ENCODE measurements at regions not wholly inside any gene's neighbourhood (a gene's known extent, or its start where the extent isn't known, plus 50 kb on each side); places are given as distances from the start of the nearest gene placed in this dataset.

DNA sequence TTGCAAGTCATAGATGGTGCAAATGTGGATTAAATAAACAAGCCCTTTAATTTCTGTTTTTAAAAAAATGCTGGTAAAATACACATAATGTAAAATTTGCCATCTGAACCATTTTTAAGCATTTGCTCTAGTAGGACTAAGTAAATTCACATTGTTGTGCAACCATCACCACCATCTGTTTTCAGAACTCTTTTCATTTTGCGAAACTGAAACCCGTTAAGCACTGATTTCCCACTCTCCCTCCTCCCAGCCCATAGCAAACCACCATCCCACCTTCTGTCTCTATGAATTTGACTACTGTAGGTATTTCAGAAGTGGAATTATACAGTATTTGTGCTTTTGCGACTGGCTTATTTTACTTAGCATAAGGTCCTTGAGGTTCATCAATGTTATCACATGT is 103.3 kb upstream of the CNTLN start:
- H3K36me3 ChIP-seq (ENCODE audit: control insufficient read depth, insufficient read depth, low read length) = no peaks in the 10 kb centered on the region
- no peak for FAIRE-seq

DNA sequence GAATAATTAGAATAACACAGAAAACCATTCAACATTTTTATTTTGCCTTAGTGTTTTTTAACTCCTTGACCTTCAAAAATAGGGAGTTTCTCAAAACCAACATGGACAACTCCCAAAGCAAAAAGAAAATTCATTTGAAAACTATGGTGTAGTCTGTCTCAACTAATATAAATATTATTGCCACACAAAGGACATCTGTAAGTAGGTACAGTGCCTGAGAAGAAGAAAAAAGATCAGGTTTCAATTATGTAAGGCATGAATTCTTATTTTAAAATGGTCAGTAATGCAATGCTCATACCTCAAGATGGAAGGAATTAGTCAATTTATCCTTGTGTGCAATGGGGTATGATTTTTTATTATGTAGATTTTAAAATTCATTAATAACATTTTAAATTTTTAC is 109.6 kb upstream of the CNTLN start:
- Histone ChIP-seq H3K36me3 (ENCODE audit: control insufficient read depth, insufficient read depth, low read length) (no peaks in the 10 kb centered on the region), H3K4me3 (ENCODE audit: low read depth, low read length) (no peak overlapping the region), H3K27me3 (ENCODE audit: control insufficient read depth, insufficient read depth, low read length) (no peaks in the 10 kb centered on the region)
- DNase-seq (ENCODE audit: low read depth) (no peak), FAIRE-seq (no peak)
- TF ChIP-seq, protein P1, sequence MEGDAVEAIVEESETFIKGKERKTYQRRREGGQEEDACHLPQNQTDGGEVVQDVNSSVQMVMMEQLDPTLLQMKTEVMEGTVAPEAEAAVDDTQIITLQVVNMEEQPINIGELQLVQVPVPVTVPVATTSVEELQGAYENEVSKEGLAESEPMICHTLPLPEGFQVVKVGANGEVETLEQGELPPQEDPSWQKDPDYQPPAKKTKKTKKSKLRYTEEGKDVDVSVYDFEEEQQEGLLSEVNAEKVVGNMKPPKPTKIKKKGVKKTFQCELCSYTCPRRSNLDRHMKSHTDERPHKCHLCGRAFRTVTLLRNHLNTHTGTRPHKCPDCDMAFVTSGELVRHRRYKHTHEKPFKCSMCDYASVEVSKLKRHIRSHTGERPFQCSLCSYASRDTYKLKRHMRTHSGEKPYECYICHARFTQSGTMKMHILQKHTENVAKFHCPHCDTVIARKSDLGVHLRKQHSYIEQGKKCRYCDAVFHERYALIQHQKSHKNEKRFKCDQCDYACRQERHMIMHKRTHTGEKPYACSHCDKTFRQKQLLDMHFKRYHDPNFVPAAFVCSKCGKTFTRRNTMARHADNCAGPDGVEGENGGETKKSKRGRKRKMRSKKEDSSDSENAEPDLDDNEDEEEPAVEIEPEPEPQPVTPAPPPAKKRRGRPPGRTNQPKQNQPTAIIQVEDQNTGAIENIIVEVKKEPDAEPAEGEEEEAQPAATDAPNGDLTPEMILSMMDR (IDR thresholded peaks at IDR 0.05; ENCODE audit: insufficient read depth, low read length, severe bottlenecking) = no peak

More for the DNA sequence above, 103.3 kb upstream of the CNTLN start:
- Histone ChIP-seq H3K27me3 (ENCODE audit: control insufficient read depth, insufficient read depth, low read length) (no peaks in the 10 kb centered on the region), H3K4me3 (ENCODE audit: low read depth, low read length) (no peak overlapping the region)
- no peak for DNase-seq (ENCODE audit: low read depth)
- TF ChIP-seq, protein P1 (IDR thresholded peaks at IDR 0.05; ENCODE audit: insufficient read depth, low read length, severe bottlenecking) = no peak

DNA sequence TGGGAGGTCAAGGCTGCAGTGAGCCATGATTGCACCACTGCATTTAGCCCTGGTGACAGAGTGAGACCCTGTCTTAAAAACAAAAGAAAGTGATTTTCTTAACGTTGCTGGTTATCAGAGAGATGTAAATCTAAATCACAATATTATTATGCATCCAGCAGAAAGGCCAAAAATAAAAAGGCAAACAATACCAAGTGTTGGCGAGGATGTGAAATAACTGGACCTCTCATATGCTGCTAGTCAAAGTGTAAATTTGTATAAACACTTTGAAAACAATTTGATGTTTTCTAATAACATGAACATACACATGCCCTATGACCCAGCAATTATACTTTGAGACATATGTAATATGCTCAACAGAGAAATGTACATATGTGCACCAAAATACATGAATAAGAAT is 110.7 kb upstream of the CNTLN start:
- no peak for DNase-seq (ENCODE audit: low read depth)
- H3K27me3 ChIP-seq (ENCODE audit: control insufficient read depth, insufficient read depth, low read length) = no peaks in the 10 kb centered on the region
- no peak for FAIRE-seq
- TF ChIP-seq, protein P1 (IDR thresholded peaks at IDR 0.05; ENCODE audit: insufficient read depth, low read length, severe bottlenecking) = no peak
- no peak overlapping the region for H3K4me3 ChIP-seq (ENCODE audit: low read depth, low read length)
- H3K36me3 ChIP-seq (ENCODE audit: control insufficient read depth, insufficient read depth, low read length) = no peaks in the 10 kb centered on the region

DNA sequence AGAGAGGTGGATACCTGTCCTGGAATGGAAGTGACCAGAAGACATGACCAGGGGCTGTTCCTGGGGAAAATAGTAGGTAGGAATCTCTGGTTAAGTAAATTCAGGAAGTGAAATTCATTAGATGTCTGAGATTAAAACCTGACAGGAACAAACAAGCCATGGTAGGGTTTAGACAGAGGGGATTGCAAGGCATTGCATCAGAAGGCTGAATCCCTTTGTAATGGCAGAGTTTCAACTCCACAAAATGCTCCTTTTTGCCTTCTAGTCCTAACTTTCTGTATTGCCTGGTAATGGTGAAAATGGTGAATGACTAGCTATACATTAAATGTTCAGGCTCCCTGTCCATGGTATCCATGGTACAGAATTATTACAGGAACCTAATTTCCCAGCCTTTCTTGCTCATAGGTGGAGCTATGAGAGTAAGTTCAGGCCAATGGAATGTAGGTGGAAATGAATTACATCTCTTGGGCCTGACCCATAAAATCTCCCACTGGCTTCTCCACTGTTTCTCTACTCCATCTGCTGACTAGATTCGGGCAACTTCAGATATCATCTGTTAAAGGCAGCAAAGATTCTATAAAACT is 113.4 kb upstream of the CNTLN start:
- Histone ChIP-seq H3K27me3 (ENCODE audit: control insufficient read depth, insufficient read depth, low read length) (no peaks in the 10 kb centered on the region), H3K4me3 (ENCODE audit: low read depth, low read length) (no peak overlapping the region), H3K36me3 (ENCODE audit: control insufficient read depth, insufficient read depth, low read length) (no peaks in the 10 kb centered on the region)
- TF ChIP-seq, protein P1 (IDR thresholded peaks at IDR 0.05; ENCODE audit: insufficient read depth, low read length, severe bottlenecking) = no peak
- FAIRE-seq (no peak), DNase-seq (ENCODE audit: low read depth) (peak; percentile 21)

DNA sequence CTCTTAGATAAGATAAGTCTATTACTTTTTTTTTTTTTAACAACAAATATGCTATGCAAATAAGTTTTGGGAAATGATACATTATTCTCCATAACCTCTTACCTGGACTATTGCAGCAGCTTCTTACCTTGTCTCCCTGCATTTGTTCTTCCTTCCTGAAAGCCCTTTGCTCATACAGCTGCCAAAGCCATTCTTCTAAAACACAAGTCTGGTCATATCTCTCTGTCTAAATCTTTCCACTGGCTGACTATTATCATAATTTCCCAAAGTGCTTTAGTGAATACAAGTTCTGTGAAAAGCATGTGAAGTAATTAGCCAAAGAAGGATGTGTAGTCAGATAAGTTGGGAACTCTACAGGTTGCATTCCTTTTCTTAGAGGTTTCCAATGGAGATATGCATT is 115.4 kb upstream of the CNTLN start:
- Histone ChIP-seq H3K4me3 (ENCODE audit: low read depth, low read length) (no peak overlapping the region), H3K27me3 (ENCODE audit: control insufficient read depth, insufficient read depth, low read length) (no peaks in the 10 kb centered on the region), H3K36me3 (ENCODE audit: control insufficient read depth, insufficient read depth, low read length) (no peaks in the 10 kb centered on the region)
- FAIRE-seq (no peak), DNase-seq (ENCODE audit: low read depth) (peak; percentile 8)
- TF ChIP-seq, protein P1 (IDR thresholded peaks at IDR 0.05; ENCODE audit: insufficient read depth, low read length, severe bottlenecking) = no peak

DNA sequence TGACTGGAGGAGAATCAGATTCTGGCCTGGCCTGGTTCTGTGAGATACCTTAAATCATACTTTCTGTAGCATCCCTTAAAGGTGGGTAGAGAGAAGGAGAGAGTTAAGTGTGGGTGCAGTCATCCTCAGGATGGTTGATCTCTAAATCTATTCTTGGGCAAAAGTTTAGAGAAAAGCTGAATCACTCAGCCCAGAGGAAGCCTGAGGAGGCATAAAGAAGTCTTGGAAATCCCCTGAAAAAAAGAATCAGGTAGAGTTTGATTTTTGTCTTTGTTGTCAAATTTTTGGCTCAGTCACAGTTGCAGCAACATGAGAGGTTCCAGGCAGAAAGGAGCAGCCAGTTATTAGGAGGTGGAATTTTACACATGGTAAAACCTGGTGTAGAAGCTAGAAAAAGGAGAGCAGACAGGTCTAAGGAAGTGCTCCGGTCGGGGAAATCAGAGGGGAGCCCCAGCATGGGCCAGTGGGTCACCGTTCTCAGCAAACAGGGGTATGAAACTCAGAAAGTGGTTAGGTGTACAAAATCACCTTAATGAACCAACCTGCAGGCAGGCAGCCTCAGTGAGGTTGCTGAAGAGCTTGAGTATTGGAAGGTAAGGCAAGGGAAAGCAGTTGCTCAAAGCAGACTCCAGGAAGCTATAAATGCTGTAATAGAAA is 116.2 kb upstream of the CNTLN start:
- H3K36me3 ChIP-seq (ENCODE audit: control insufficient read depth, insufficient read depth, low read length) = no peaks in the 10 kb centered on the region
- peak; percentile 13 for DNase-seq (ENCODE audit: low read depth)

More for the DNA sequence above, 116.2 kb upstream of the CNTLN start:
- FAIRE-seq = no peak
- no peaks in the 10 kb centered on the region for H3K27me3 ChIP-seq (ENCODE audit: control insufficient read depth, insufficient read depth, low read length)
- H3K4me3 ChIP-seq (ENCODE audit: low read depth, low read length) = no peak overlapping the region
- TF ChIP-seq, protein P1 (IDR thresholded peaks at IDR 0.05; ENCODE audit: insufficient read depth, low read length, severe bottlenecking) = no peak

Data from bronchial epithelial cell (primary cell).